Right lobe of liver (tissue), 6 donors: ENCODE measurements at regions not wholly inside any gene's neighbourhood (a gene's known extent, or its start where the extent isn't known, plus 50 kb on each side); places are given as distances from the start of the nearest gene placed in this dataset.

Source experiments
- ATAC-seq, 4 donors: fragments of 200-7000 bp; cut with Tn5 transposase; one replicate each; pipeline ENCODE4 v1.9.1; 2020; ENCODE audit warnings: mild to moderate bottlenecking in 4 of 4, moderate library complexity in 4 of 4
- DNase-seq, 3 donors: peaks; one replicate each; pipeline ENCODE4 v3.0.0-alpha.2; 2020
- H3K27ac ChIP-seq, 3 donors: fragments of 200-600 bp; one replicate each; pipeline ENCODE4 v1.8.0; 2022
- H3K27me3 ChIP-seq, 2 donors: fragments of 200-600 bp; one replicate each; pipeline ENCODE4 v1.8.0; 2022
- H3K36me3 ChIP-seq, 4 donors: fragments of 200-600 bp; sonication (generic) in 1 of 4; one replicate each; pipeline versions ENCODE4 v1.5.1 to v1.8.0; 2017 to 2022; ENCODE audit warnings: control low read depth in 1 of 4
- H3K4me1 ChIP-seq, 4 donors: fragments of 200-600 bp; sonication (generic) in 1 of 4; one replicate each; pipeline versions ENCODE4 v1.5.1 to v1.8.0; 2017 to 2022; ENCODE audit warnings: control low read depth in 1 of 4
- H3K4me3 ChIP-seq, 3 donors: fragments of 200-600 bp; one replicate each; pipeline ENCODE4 v1.8.0; 2022
- H3K9me3 ChIP-seq, 4 donors: fragments of 200-600 bp; sonication (generic) in 1 of 4; one replicate each; pipeline versions ENCODE4 v1.5.1 to v1.8.0; 2017 to 2022; ENCODE audit warnings: control low read depth in 1 of 4
- CTCF ChIP-seq, 4 donors: fragments of 200-600 bp in 3 of 4; fragments of 450-650 bp in 1 of 4; IDR thresholded peaks; one replicate each; pipeline versions ENCODE4 v1.5.1 to v1.8.0; 2016 to 2022; ENCODE audit warnings: antibody characterized with exemption in 4 of 4, mild to moderate bottlenecking in 2 of 4
- POLR2A ChIP-seq: fragments of 450-650 bp; IDR thresholded peaks from one replicate; pipeline ENCODE4 v1.6.1; 2017; ENCODE audit warnings: antibody characterized with exemption, mild to moderate bottlenecking
- WGBS: methylation state at CpG from one replicate; pipeline ENCODE4 v1.1.6; 2018; ENCODE audit warnings: low coverage, low lambda C conversion rate; ENCODE audit not compliant: insufficient coverage; ENCODE audit errors: missing lambda C conversion rate; 5-methylcytosine and 5-hydroxymethylcytosine counted together
- intact Hi-C, 2 donors: fragments of 100-400 bp; cut with DNase I; formaldehyde crosslinking; loops; one replicate each; pipeline versions ENCODE4 v1.11.2 to v1.14.1; 2022
- donor health status: DM: no; HTN: yes; CAD: no.
- donor health status: DM: no; HTN: no; CAD: no.
- donor health status: DM: no; HTN: no; CAD: no.
- donor health status: DM: no; HTN: yes; CAD: no.
- donor health status: DM: no; HTN: yes; CAD: no.

DNA sequence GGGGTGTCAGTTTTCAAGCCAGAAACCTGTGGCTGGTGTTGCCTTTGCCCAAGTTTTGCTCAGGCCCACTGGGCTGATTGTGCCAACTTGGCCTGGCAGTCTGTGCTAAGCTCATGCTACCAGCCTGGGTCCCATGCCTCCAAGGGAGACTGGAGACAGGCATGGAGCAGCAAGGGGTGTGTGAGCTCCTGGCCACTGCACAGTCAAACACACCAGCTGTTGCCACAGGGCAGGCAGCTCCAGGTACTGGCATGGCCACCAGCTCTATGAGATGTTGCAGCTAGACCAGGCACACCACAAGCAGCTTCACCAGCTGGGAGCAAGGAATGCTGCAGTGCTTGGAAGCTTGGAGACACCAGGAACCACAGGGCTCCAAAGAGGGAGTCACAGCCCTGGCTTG lies 638.8 kb downstream of the PLOD2 start:
- intact Hi-C loops: no loop called here
- H3K4me3 ChIP-seq: no peak overlapping the region
- no peaks in the 10 kb centered on the region for H3K9me3 ChIP-seq
- DNase-seq: no peak
- no peak overlapping the region for H3K27ac ChIP-seq
- H3K36me3 ChIP-seq: no peaks in the 10 kb centered on the region
- H3K27me3 ChIP-seq: no peaks in the 10 kb centered on the region
- ATAC-seq: no peak
- H3K4me1 ChIP-seq: peaks cover 0 to 10% (median 0%) of the 10 kb centered on the region in 4 donors
- TF ChIP-seq CTCF (IDR thresholded peaks at IDR 0.05): no peak
- no peak for TF ChIP-seq POLR2A

DNA sequence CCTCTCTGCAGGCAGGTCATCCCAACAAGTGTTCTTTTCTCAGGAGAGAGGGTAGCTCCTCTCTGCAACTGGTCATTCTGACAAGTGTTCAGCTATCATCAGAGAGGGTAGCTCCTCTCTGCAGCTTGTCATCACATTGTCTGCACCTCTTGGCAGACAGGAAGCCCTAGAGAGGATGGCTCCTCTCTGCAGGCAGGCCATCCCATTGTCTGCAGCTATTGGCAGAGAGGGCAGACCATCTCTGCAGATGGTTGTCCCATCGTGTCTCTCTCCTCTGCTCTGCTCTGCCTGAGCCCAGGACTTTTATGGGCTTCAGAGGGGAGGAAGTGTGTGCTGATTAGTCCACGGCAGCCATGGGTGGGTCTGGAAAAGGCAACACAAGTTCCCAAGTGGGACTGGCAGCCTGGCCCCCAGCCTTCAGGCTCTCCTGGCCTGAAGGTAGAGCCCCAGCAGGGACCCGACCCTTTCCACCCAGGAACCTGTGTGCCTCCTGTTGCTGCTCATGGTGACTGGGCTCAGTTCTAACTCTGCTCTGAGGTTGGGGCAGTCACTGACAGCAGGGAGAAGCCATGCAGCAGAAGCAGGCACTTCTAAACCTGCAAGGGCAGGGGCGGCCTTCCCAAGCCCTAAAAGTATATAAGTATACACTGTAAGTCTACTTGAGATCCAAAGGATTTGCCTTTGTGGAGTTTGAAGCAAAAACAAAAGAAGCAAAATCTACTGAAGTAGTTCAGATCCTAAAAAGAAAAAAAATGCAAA lies 637.9 kb downstream of the PLOD2 start:
- H3K36me3 ChIP-seq: no peaks in the 10 kb centered on the region
- ATAC-seq (peak in 1 of 4 donors; percentile 27), DNase-seq (no peak)
- H3K4me1 ChIP-seq: peaks cover 0 to 10% (median 0%) of the 10 kb centered on the region in 4 donors
- TF ChIP-seq POLR2A (no peak), CTCF (IDR thresholded peaks at IDR 0.05) (no peak)
- no peak overlapping the region for H3K4me3 ChIP-seq
- no peaks in the 10 kb centered on the region for H3K27me3 ChIP-seq
- intact Hi-C loops: no loop called here
- no peak overlapping the region for H3K27ac ChIP-seq
- H3K9me3 ChIP-seq: no peaks in the 10 kb centered on the region
- 78% methylated on average over 1 of the region's 4 CpGs for WGBS

- intact Hi-C loops: no loop called here
These were observed 629.4 kb downstream of the PLOD2 start for GRCh38 chr3:145531548-145531947.

GRCh38 chr3:145533696-145534095 lies 627.3 kb downstream of the PLOD2 start:
- Histone ChIP-seq H3K27me3 (no peaks in the 10 kb centered on the region), H3K36me3 (no peaks in the 10 kb centered on the region), H3K27ac (no peak overlapping the region), H3K9me3 (no peaks in the 10 kb centered on the region), H3K4me3 (no peak overlapping the region), H3K4me1 (no peaks in the 10 kb centered on the region)
- DNase-seq (no peak), ATAC-seq (no peak)
- intact Hi-C loops: no loop called here
- WGBS: 44% methylated on average over 1 of the region's 1 CpG
- TF ChIP-seq POLR2A: no peak
- TF ChIP-seq CTCF (IDR thresholded peaks at IDR 0.05): no peak

More at GRCh38 chr3:145531548-145531947, 629.4 kb downstream of the PLOD2 start:
- Histone ChIP-seq H3K9me3 (no peaks in the 10 kb centered on the region), H3K4me1 (no peaks in the 10 kb centered on the region), H3K4me3 (no peak overlapping the region), H3K27ac (no peak overlapping the region), H3K36me3 (no peaks in the 10 kb centered on the region), H3K27me3 (no peaks in the 10 kb centered on the region)
- no peak for DNase-seq
- 69% methylated on average over 1 of the region's 1 CpG for WGBS
- TF ChIP-seq CTCF (IDR thresholded peaks at IDR 0.05): no peak
- TF ChIP-seq POLR2A: no peak
- no peak for ATAC-seq

DNA sequence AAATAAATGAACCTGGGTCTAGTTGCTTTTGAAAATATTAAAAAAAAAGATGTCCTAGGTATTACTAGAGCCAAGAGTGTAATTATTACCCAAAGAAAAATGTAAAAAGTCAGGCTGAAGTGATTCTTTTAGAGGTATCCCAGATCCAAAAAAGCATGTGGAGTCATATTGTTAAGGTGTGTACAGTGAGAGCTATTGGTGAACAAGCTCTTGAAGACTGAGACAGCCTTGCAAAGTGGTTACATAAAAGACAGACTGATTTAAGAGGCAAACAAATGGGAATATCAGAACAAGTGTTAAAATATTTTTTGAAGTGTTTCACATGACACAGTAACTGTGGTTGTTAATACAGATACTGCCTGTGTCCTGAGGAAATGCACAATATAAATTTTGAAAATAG lies 624.5 kb downstream of the PLOD2 start:
- Histone ChIP-seq H3K27me3 (no peaks in the 10 kb centered on the region), H3K9me3 (no peaks in the 10 kb centered on the region), H3K4me1 (no peaks in the 10 kb centered on the region), H3K4me3 (no peak overlapping the region), H3K36me3 (no peaks in the 10 kb centered on the region), H3K27ac (no peak overlapping the region)
- no peak for DNase-seq
- ATAC-seq: no peak
- no peak for TF ChIP-seq CTCF (IDR thresholded peaks at IDR 0.05)
- TF ChIP-seq POLR2A: no peak
- intact Hi-C loops: no loop called here
